Omental fat pad (tissue), 3 donors: ENCODE measurements at regions not wholly inside any gene's neighbourhood (a gene's known extent, or its start where the extent isn't known, plus 50 kb on each side); places are given as distances from the start of the nearest gene placed in this dataset.
A peak's percentile ranks its signal among the peaks of the same experiment; 100 is the strongest.

ENCODE experiments used
- ATAC-seq: fragments of 150-250 bp; one replicate; pipeline ENCODE4 v1.9.1; 2016; ENCODE audit warnings: mild to moderate bottlenecking, moderate library complexity; ENCODE audit not compliant: low FRiP score
- DNase-seq: peaks from one replicate; pipeline ENCODE4 v3.0.0-alpha.2; 2019; ENCODE audit warnings: low spot score
- CTCF ChIP-seq, 3 donors: fragments of 450-650 bp; IDR thresholded peaks; one replicate each; pipeline ENCODE4 v1.5.1; 2016 to 2017; ENCODE audit warnings: antibody characterized with exemption in 3 of 3, mild to moderate bottlenecking in 3 of 3, moderate library complexity in 2 of 3

GRCh38 chr13:97140611-97141010 is 81.5 kb upstream of the MBNL2 start:
- DNase-seq (no peak), ATAC-seq (no peak)
- TF ChIP-seq CTCF (IDR thresholded peaks at IDR 0.05): no peak

GRCh38 chr13:97141097-97141496 is 81.0 kb upstream of the MBNL2 start:
- ATAC-seq (no peak), DNase-seq (no peak)
- no peak for TF ChIP-seq CTCF (IDR thresholded peaks at IDR 0.05)

GRCh38 chr13:97141564-97142005 is 80.5 kb upstream of the MBNL2 start:
- TF ChIP-seq CTCF (IDR thresholded peaks at IDR 0.05): no peak
- DNase-seq: no peak
- ATAC-seq: peak; percentile 90

- TF ChIP-seq CTCF (IDR thresholded peaks at IDR 0.05): no peak
- ATAC-seq (no peak), DNase-seq (no peak)
These were observed 79.7 kb upstream of the MBNL2 start for GRCh38 chr13:97142452-97142851.

- no peak for ATAC-seq
- DNase-seq: no peak
- no peak for TF ChIP-seq CTCF (IDR thresholded peaks at IDR 0.05)
These were observed 77.1 kb upstream of the MBNL2 start for GRCh38 chr13:97145057-97145456.

- DNase-seq (no peak), ATAC-seq (no peak)
- TF ChIP-seq CTCF (IDR thresholded peaks at IDR 0.05): no peak
These were observed 73.2 kb upstream of the MBNL2 start for GRCh38 chr13:97148894-97149293.

GRCh38 chr13:97160421-97160820 is 61.7 kb upstream of the MBNL2 start:
- DNase-seq: no peak
- TF ChIP-seq CTCF (IDR thresholded peaks at IDR 0.05): no peak
- no peak for ATAC-seq
